ENCODE measurements at regions not wholly inside any gene's neighbourhood (a gene's known extent, or its start where the extent isn't known, plus 50 kb on each side); places are given as distances from the start of the nearest gene placed in this dataset.
A peak's percentile ranks its signal among the peaks of the same experiment; 100 is the strongest.

GRCh38 chr3:134094491-134094890 is 64.8 kb upstream of the SLCO2A1 start:
- no peaks in the 10 kb centered on the region for H3K36me3 ChIP-seq (ENCODE audit: control insufficient read depth, insufficient read depth, low read length)
- peak; percentile 42 to 73 for DNase-seq (ENCODE audit: low read depth in 2 of 2)

DNA sequence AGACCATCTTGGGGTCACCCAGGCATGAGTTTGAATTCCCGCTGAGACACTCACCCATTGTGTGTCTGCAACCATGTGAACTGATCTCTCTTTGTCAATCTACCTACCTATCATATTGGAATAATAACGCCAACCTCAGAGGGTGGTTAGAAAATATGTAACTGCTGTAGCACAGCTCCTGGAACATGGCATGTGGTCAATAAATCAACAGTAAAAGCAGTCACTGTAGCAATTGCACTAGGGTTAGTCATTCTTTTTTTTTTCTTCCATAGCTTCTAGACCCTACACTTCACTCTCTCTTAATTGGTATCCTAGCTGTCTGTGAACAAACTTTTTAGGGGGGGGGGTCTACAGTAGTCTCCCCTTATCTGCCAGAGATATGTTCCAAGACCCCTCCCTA is 64.2 kb upstream of the SLCO2A1 start:
- Histone ChIP-seq H3K9me3 (ENCODE audit: control insufficient read depth, insufficient read depth, low read depth, low read length) (no peaks in the 10 kb centered on the region), H3K9ac (ENCODE audit: insufficient read depth, low read length) (no peak overlapping the region), H3K4me3 (replicated peaks in 1 of 4; ENCODE audit: control extremely low read depth in 1 of 4, insufficient read depth in 1 of 4, low read depth in 3 of 4, low read length in 4 of 4) (no peak overlapping the region), H2AFZ (ENCODE audit: low read length) (no peak overlapping the region), H3K4me2 (ENCODE audit: extremely low read depth, insufficient read depth, low read length) (no peak overlapping the region), H3K27me3 (ENCODE audit: control insufficient read depth, insufficient read depth, low read length) (no peaks in the 10 kb centered on the region), H4K20me1 (ENCODE audit: control insufficient read depth, extremely low read depth, insufficient read depth, low read length) (no peaks in the 10 kb centered on the region), H3K36me3 (ENCODE audit: control insufficient read depth, insufficient read depth, low read length) (no peaks in the 10 kb centered on the region), H3K27ac (ENCODE audit: insufficient read depth, low read length) (no peak overlapping the region), H3K79me2 (ENCODE audit: control insufficient read depth, insufficient read depth, low read length) (no peaks in the 10 kb centered on the region), H3K4me1 (ENCODE audit: control insufficient read depth, extremely low read depth, insufficient read depth, low read length) (peaks cover 8% of the 10 kb centered on the region)
- DNase-seq (ENCODE audit: low read depth in 2 of 2), result peak in 1 of 2 donors; percentile 70
- TF ChIP-seq EZH2 (IDR thresholded peaks at IDR 0.05; ENCODE audit: low read length, missing control alignments), result no peak
- TF ChIP-seq, protein P1, sequence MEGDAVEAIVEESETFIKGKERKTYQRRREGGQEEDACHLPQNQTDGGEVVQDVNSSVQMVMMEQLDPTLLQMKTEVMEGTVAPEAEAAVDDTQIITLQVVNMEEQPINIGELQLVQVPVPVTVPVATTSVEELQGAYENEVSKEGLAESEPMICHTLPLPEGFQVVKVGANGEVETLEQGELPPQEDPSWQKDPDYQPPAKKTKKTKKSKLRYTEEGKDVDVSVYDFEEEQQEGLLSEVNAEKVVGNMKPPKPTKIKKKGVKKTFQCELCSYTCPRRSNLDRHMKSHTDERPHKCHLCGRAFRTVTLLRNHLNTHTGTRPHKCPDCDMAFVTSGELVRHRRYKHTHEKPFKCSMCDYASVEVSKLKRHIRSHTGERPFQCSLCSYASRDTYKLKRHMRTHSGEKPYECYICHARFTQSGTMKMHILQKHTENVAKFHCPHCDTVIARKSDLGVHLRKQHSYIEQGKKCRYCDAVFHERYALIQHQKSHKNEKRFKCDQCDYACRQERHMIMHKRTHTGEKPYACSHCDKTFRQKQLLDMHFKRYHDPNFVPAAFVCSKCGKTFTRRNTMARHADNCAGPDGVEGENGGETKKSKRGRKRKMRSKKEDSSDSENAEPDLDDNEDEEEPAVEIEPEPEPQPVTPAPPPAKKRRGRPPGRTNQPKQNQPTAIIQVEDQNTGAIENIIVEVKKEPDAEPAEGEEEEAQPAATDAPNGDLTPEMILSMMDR (conservative IDR thresholded peaks at IDR 0.05 in 1 of 2, IDR thresholded peaks at IDR 0.05 in 1 of 2; ENCODE audit: low read depth in 1 of 2, low read length in 2 of 2), result no peak

More at GRCh38 chr3:134094491-134094890, 64.8 kb upstream of the SLCO2A1 start:
- H3K4me2 ChIP-seq (ENCODE audit: extremely low read depth, insufficient read depth, low read length), result no peak overlapping the region
- no peak overlapping the region for H3K27ac ChIP-seq (ENCODE audit: insufficient read depth, low read length)
- no peak overlapping the region for H3K4me3 ChIP-seq (replicated peaks in 1 of 4; ENCODE audit: control extremely low read depth in 1 of 4, insufficient read depth in 1 of 4, low read depth in 3 of 4, low read length in 4 of 4)
- H3K4me1 ChIP-seq (ENCODE audit: control insufficient read depth, extremely low read depth, insufficient read depth, low read length), result peaks cover 8% of the 10 kb centered on the region
- H3K9me3 ChIP-seq (ENCODE audit: control insufficient read depth, insufficient read depth, low read depth, low read length), result no peaks in the 10 kb centered on the region
- TF ChIP-seq EZH2 (IDR thresholded peaks at IDR 0.05; ENCODE audit: low read length, missing control alignments), result no peak
- TF ChIP-seq, protein P1 (conservative IDR thresholded peaks at IDR 0.05 in 1 of 2, IDR thresholded peaks at IDR 0.05 in 1 of 2; ENCODE audit: low read depth in 1 of 2, low read length in 2 of 2), result no peak
- H2AFZ ChIP-seq (ENCODE audit: low read length), result no peak overlapping the region
- H3K79me2 ChIP-seq (ENCODE audit: control insufficient read depth, insufficient read depth, low read length), result no peaks in the 10 kb centered on the region
- no peaks in the 10 kb centered on the region for H4K20me1 ChIP-seq (ENCODE audit: control insufficient read depth, extremely low read depth, insufficient read depth, low read length)
- no peak overlapping the region for H3K9ac ChIP-seq (ENCODE audit: insufficient read depth, low read length)
- no peaks in the 10 kb centered on the region for H3K27me3 ChIP-seq (ENCODE audit: control insufficient read depth, insufficient read depth, low read length)

DNA sequence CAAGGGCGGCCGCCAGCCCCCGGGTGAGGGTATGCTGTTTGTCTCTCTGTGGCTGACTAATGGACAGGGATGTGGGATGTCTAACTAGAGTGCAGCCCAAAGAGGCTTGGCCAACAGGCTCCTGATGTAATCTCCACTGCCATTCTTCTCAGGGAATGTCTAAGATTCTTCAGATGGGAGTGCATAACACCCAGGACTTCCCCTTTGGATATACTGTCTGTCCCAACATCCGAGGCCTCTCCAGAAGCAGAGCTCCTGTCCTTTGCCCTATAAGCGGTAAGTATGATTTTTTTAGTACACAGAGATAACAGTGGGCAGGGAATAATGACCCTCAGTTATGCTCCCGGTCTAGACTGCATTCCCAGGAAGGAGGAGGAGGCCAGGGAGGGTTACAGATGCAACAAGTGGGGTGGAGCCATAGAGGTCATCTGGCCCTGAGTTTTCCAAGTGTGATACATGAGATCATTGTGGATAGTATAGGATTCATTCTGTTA is 62.5 kb upstream of the SLCO2A1 start:
- TF ChIP-seq, protein P1 (conservative IDR thresholded peaks at IDR 0.05 in 1 of 2, IDR thresholded peaks at IDR 0.05 in 1 of 2; ENCODE audit: low read depth in 1 of 2, low read length in 2 of 2), result no peak
- no peak for TF ChIP-seq EZH2 (IDR thresholded peaks at IDR 0.05; ENCODE audit: low read length, missing control alignments)
- no peaks in the 10 kb centered on the region for H3K9me3 ChIP-seq (ENCODE audit: control insufficient read depth, insufficient read depth, low read depth, low read length)
- H3K4me3 ChIP-seq (replicated peaks in 1 of 4; ENCODE audit: control extremely low read depth in 1 of 4, insufficient read depth in 1 of 4, low read depth in 3 of 4, low read length in 4 of 4), result no peak overlapping the region
- DNase-seq (ENCODE audit: low read depth in 2 of 2), result peak; percentile 51 to 72
- no peak overlapping the region for H2AFZ ChIP-seq (ENCODE audit: low read length)
- no peaks in the 10 kb centered on the region for H3K36me3 ChIP-seq (ENCODE audit: control insufficient read depth, insufficient read depth, low read length)
- H3K4me1 ChIP-seq (ENCODE audit: control insufficient read depth, extremely low read depth, insufficient read depth, low read length), result peaks cover 8% of the 10 kb centered on the region
- no peaks in the 10 kb centered on the region for H4K20me1 ChIP-seq (ENCODE audit: control insufficient read depth, extremely low read depth, insufficient read depth, low read length)
- H3K79me2 ChIP-seq (ENCODE audit: control insufficient read depth, insufficient read depth, low read length), result no peaks in the 10 kb centered on the region
- no peak overlapping the region for H3K9ac ChIP-seq (ENCODE audit: insufficient read depth, low read length)
- no peaks in the 10 kb centered on the region for H3K27me3 ChIP-seq (ENCODE audit: control insufficient read depth, insufficient read depth, low read length)
- H3K4me2 ChIP-seq (ENCODE audit: extremely low read depth, insufficient read depth, low read length), result no peak overlapping the region
- H3K27ac ChIP-seq (ENCODE audit: insufficient read depth, low read length), result no peak overlapping the region
